GM19324 (cell line): ENCODE measurements at regions not wholly inside any gene's neighbourhood (a gene's known extent, or its start where the extent isn't known, plus 50 kb on each side); places are given as distances from the start of the nearest gene placed in this dataset.
"Not testable (repeated sequence)": the region's sequence is repeated elsewhere in the genome, so short reads cannot be mapped to it uniquely, and the experiment has no call there.

Source experiments
- ATAC-seq: cut with Tn5 transposase; IDR thresholded peaks from one replicate; pipeline ENCODE4 v1.9.1; 2021; ENCODE audit warnings: mild to moderate bottlenecking, moderate library complexity; ENCODE audit not compliant: unreplicated experiment, low FRiP score

DNA sequence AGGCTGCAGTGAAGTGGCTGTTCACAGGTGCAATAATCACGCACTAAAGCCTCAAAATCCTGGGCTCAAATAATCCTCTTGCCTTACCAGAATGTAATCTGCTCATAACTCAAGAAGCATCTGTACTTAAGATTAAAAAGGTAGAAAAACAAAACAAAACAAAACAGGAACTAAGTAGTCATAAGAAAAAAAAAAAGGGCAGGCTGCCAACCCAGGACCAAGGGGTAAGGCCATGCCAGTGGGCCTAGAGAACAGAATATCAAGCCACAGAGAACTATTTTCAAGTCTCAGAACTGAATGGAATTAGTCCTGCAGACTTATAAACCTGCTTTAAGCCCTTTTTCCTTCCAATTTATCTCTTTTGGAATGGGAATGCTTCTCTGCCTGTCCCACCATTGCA lies 64.8 kb upstream of the TBC1D3K start:
- ATAC-seq: no peak

DNA sequence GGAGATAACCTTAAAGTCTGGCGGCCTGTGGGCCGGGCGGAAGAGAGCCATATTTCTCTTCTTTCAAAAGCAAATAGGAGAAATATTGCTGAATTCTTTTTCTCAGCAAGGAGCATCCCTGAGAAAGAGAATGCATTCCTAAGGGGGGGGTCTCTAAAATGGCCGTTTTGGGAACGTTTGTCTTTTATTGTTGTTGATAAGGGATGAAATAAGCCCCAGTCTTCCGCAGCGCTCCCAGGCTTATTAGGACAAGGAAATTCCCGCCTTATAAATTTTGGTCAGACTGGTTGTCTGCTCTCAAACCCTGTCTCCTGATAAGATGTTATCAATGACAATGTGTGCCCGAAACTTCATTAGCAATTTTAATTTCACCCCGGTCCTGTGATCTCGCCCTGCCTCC lies 65.8 kb upstream of the TBC1D3K start:
- not testable (repeated sequence) for ATAC-seq

DNA sequence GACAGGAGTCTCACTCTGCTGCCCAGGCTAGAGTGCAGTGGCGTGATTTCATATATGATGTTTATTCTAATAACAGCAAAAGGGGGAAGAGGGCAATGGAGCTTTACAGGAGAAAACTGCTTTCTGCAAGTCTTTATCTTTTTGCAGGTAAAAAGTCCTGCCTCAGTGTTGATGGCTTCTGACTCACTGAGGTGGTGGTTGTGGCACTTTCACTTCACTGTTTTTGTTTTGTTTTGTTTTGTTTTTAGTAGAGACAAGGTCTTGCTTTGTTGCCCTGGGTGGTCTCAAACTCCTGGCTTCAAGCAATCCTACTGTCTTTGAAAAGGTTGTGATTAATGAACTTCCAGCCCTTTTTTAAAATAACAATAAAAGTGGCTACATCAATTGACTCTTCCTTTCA lies 68.0 kb upstream of the TBC1D3K start:
- ATAC-seq: no peak

DNA sequence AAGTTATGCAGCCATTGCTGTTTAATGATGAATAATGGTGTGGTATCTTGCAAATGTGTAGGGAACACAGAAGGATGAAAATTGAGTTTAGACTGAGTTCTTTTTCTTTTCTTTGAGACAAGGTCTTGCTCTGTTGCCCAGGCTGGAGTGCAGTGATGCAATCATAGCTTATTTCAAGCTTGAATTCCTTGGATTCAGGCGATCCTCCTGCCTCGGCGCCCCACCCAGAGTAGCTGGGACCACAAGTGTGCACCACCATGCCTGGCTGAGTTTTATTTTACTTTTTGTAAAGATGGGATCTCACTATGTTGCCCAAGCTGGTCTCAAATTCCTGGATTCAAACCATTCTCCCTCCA lies 74.6 kb upstream of the TBC1D3K start:
- no peak for ATAC-seq

DNA sequence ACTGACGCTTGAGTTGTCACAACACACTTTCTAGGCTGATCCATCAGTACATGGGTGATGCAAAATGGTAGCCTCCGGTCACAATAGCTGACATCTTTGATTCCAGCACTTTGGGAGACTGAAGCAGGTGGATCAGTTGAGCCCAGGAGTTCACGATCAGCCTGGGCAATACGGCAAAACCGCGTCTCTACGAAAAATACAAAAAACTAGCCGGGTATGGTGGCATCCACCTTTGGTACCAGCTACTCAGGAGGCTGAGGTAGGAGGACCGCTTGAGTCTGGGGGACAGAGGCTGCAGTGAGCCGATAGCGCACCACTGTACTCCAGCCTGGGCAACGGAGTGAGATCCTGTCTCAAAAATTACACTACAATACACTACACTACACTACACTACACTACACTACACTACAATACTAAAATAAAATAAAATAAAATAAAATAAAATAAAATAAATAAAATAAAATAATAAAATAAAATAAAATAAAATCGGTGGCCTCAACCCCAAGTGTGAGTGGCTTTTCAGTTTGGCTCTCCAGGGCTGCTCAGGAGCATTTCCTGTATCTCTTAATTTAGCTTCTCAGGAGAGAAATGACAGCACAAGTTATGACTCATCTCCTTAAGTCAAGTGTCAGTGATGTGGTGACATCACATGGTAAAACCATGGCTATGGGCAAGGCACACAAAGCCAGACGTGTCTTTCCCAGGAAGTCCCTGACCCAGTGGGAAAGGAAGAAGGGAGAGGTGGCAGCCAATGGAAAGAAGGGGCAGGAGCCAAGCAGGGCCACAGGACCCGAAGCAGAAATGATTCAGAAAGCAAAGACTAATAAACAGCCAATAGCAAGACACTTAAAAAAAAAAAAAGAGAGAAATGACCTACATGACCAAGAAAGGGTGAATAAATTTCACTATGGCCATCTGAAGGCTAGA lies 75.3 kb upstream of the TBC1D3K start:
- ATAC-seq: no peak

DNA sequence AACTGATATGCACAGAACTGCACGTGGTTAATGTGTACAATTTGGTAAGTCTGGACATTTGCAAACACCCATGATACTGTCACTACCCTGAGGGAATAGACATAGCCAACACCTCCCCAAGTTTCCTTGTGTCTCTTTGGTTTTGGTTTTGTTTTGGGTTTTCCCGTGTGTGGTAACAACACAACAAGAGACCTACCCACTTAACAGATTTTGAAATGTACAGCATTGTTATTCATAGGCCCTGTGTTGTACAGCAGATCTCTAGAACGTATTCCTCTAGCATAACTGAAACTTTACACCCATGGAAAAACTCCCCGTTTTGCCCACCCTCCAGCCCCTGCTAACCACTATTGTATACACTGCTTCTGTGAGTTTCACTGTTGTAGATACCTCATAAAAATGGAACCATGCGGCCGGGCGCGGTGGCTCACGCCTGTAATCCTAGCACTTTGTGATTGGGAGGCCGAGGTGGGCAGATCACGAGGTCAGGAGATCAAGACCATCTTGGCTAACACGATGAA lies 76.3 kb upstream of the TBC1D3K start:
- ATAC-seq: no peak

DNA sequence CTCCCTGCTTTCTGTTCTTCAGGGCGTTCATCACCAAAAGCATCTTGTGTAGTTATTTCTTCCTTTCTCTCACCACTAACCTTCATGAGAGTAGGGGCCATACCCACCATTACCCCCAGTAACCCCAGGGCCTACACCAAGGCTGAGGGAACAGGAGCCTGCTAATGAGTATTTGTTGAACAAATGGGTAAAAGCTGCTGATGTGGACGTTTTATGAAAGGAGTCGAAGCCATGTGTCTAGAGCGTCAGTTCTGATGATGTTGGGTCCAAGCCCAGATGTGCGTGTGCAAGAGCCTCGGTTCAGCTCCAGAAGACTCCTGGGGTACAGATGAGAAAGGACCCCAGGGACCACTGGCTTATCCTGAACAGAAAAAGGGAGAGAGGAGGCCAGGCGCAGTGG lies 77.1 kb upstream of the TBC1D3K start:
- no peak for ATAC-seq

DNA sequence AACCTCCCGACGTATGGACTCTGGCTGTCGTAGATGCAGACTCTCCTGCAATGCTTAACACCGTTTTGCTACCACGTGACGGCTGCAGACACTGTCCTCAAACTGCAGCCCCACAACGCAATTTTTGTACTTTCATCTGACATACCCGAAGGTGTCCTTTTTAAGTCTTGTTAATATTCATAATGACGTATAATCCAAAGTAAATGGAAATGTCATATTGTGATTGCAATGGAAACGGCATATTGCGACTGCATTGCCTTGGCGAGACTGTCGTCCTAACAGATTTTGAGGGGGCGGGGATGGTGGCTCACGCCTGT lies 79.3 kb upstream of the TBC1D3K start:
- no peak for ATAC-seq

DNA sequence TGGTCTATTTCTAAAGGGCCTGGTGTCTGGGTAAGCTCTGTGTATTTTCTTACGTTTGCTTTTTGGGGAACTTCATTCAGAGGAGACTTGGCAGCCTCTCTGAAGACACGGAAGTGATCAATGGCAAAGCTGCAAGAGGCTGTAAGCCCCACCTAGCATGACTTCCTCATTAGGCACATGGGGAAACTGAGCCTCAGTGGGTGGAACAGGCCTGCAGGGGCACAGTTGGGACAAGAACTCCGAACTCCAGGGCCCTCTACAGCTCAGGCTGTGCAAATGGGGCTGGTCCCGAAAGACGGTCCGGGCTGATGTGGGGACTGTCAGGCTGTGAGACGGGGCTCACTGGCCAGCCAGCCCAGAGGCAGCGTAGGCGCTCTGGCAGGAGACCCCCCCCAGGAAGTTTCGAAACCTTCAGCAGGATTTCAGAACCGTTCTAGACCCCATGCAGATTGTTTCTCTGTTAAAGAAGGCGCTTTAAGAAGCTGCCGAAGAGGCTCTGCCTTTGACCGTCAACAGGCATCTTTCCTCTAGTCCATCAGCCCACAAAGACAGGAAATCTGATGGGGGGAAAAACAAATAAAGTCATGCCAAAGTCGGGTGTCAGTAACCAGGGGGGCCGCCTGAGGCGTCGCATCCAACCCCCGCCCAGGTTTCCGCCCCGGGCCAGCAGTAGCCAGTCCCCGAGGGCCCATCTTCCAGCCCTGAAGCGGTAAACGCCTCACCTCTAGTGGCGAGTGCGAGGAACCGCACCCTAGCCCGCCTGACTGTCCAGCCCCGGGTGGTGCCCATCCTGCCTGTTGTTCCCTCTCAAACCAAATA lies 79.8 kb upstream of the TBC1D3K start:
- peak; percentile 56 for ATAC-seq

DNA sequence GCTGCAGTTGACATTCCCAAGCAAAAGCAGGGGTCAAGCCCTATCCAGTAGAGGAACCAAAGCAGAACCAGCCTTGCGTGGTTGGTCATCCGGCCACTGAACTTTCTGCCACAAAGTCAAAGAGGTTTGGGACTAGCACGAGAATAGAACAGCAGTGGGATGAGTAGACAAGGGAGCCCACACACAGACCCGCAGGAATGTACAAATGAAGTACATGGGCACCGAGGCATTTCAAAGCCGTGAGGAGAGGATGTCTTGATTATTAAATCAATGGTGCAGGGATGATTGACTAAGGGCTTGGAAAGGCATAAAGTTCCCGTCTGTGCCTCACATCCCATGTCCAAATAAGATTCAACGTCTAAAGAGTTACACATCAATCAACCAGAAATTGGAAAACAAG lies 81.8 kb upstream of the TBC1D3K start:
- ATAC-seq: no peak

DNA sequence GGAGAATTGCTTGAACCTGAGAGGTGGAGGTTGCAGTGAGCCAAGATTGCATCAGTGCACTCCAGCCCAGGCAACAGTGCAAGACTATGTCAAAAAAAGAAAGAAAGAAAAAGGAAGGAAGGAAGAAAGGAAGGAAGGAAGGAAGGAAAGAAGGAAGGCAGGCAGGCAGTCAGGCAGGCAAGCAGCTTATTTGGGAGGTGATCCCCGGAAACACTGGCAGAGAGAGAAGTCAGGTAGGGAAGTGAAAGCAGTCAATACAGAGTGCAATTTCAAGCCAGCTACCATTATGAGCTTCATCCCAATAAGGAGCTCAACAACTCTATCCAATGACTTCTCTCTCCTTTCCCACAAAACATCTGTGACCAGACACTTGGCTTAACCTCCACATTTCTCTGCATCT lies 83.0 kb upstream of the TBC1D3K start:
- ATAC-seq: no peak

DNA sequence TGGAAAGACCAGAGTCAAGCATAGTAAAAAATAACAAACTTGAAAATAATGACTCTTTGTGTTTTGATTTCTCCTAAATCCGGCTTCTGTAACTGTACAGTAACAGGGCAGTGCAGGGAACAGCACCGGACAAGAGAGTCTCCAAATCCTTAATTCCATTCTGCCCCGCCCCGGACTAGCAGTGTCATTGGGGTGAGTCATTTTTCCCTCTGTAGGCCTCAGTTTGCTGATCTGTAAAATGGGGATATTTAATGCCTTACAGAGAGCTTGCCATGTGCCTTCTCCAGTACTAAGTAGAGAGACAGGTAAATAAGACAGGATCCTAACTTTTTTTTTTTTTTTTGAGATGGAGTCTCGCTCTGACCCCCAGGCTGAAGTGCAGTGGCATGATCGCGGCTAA lies 83.6 kb upstream of the TBC1D3K start:
- ATAC-seq: no peak

DNA sequence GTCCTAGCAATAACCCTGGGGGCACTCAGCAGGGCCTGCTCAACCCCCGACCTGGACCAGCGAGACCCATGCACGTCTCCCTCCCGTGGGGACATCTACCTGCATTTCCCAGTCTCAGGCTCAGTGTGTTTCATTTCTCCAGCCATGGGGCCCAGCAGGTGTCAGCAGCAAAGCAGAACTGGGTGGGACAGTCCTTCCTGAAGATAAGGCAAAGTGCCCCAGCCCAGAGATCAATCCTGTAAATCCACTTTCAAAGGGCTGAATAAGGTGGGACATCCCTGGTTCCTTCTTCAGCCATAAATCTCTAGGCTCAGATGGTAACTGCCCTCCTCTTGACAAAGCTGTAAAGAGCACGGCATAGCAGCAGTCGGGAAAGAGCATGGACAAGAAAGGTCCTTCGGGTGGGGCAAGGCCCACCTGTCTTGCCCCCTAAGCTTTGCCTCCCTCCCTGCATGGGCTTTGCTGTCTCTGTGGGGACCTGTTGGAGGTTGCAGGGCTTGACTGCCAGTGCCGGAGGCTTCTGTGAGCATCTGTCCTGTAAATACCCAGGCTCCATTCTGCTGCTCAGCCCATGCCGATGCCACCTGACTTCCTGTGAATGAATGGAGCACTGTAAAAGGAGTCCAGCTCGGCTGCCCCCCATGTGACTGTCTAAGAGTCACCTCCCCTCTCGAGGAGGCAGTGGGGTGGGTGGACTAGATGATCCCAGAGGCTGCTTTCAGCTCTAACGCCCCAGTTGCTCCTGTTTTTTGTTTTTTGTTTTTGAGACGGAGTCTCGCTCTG lies 84.8 kb upstream of the TBC1D3K start:
- ATAC-seq: no peak

DNA sequence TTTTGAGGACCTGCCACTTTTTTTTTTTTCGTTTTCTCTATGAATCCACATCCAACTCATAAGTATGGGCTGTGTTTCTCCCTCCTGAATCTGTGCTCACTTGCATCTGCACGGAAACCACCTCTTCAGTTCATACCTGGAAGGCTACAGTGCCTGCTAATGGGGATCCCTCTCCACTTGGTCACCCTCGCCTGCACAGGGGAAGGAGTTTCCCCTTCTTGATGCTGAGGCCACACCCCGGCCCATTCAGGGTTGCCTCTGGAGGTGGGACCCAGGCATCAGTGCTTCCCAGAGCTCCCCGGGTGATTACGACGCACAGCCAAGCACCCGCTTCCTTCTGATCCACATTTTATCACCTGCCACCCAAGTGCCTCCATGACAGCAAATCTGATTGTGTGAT lies 85.9 kb upstream of the TBC1D3K start:
- ATAC-seq: no peak

DNA sequence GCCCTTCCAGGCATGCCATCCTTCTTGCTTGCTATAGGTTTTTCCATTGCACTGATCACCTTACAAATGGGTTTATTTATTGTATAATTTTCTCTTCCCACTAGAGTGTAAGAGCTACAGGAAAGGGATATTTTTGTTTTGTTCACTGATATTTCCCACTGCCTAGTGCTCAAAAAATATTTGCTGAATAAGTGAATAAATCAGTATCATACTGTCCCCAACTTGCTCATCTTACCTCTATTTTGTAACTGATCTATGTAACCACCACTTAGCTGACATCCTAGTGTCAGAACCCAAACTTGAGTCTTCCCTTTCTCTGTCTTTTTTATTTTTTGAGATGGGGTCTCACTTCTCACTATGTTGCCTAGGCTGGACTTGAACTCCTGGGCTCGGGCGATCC lies 87.6 kb upstream of the TBC1D3K start:
- no peak for ATAC-seq

DNA sequence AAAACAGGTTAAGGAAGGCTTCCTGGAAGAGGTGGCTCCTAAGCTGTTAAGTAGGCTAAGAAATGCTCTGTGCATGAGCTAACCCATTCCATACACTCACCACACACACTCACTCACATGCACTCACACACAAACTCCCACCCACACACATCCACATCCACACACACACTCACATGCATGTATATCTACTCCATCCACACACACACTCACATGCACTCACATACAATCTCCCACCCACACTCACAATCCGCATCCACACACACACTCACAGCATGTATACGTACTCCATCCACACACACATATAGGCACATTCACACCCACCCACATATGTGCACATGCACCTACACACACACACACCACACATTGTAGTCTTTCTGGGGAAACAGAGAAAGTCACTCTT lies 89.3 kb upstream of the HNF1B start:
- no peak for ATAC-seq

DNA sequence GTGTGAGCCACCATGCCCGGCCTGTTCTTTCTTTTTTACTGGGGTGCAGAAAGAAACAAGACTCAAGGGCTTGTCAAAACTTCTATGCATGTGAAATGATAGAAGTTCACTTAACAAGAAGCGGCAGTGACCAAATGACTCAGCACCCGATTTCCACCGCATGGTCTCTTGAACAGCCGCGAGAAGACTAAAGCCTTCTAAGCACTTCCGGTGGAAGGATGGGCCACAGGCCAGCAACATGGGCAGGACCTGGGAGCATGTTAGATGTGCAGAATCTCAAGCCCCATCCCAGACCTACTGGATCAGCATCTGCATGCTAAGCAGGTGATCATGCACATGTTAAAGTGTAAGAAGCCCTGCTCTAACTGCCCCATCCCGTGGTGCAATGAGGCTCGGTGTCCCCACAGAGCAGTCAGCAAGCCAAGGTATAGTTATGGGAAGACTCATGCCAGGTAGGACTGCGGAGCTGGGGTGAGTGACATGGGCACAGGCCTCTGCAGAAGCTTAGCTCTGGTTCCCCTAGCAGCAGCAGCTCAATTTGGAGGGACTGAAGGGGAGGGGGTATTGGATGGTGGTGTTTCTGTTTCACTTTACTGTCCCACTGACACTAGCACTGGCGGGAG lies 88.5 kb upstream of the HNF1B start:
- ATAC-seq: no peak

DNA sequence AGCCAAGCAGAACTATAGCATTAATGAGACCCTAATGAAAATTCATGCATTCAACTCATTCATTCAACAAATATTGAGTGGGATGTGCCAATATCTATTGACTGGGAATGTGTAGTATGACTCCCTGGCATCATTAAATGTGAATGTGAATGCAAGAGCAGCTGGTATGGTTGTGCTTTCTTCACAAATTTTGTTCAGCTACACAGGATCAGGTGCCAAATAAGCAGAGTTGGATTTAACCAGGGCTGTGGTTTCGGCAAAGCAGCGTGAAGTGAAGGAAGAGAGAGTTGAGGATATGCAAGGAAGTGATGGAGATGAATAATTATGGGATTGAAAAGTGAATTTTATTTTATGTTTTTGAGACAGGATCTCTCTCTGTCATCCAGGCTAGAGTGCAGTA lies 87.1 kb upstream of the HNF1B start:
- no peak for ATAC-seq

DNA sequence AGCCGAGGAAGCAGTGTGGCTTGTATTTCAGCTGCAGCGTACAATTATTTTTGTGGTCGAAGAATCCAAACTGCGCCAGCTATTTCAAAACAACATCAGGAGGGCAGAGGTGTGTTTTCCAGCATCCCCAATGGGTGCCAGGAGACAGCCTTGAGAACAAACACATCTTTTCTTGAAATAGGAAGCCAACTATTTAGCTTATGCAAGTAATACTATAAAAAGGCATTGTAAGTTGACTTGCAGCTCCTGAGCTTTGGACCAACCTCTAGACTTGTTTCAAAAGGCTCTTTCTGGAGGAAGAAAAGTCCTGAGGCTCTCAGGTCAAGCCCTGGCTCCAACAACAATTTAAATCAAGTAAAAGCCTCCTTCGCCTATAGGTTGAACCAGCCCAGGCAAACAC lies 86.6 kb upstream of the HNF1B start:
- no peak for ATAC-seq

DNA sequence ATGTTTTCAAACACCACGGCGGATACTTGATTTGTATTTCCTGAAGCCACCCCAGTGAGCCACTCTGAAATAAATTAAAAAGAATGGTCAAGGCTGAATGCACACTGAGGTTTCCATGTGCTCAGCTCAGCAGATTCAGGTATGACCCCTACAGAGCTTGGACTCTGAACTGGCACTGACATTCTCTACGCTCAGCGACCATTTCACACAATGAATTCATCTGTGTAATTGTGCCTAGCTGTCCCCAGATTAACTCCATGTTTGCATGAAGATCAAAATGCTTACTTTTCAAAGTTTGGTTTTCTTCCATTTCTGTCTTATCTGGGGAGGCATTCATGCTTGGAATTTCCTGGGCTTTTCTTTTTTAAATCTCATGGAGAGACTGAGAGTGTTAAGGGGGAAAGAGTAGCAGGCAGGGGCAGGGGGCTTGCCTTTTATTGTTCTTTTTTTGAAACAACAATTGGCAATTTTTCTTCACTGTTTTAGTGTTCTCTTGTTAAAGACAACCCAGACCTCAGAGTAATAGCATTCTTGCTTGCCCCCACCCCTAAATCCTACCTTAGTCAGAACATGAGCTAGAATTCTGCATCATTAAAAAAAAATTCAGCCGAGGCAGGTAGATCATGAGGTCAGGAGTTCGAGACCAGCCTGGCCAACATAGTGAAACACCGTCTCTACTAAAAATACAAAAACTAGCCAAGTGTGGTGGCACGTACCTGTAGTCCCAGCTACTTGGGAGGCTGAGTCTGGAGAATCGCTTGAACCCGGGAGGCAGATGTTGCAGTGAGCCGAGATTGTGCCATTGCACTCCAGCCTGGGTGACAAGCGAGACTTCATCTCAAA lies 85.5 kb upstream of the HNF1B start:
- peak; percentile 40 for ATAC-seq
